ENCODE measurements at regions not wholly inside any gene's neighbourhood (a gene's known extent, or its start where the extent isn't known, plus 50 kb on each side); places are given as distances from the start of the nearest gene placed in this dataset.

- Mint-ChIP-seq H3K27ac (ENCODE audit: unreplicated experiment) (peak overlapping the region; percentile 30), H3K27me3 (ENCODE audit: low read depth, unreplicated experiment) (peaks cover 3% of the 10 kb centered on the region), H3K36me3 (ENCODE audit: low read depth, unreplicated experiment) (peaks cover 4% of the 10 kb centered on the region), H3K4me3 (ENCODE audit: unreplicated experiment) (no peak overlapping the region), H3K9me3 (ENCODE audit: unreplicated experiment) (peaks cover 2% of the 10 kb centered on the region), H3K4me1 (ENCODE audit: low read depth, unreplicated experiment) (peaks cover 37% of the 10 kb centered on the region)
- H3K4me3 ChIP-seq (ENCODE audit: insufficient read depth, low read depth, low read length): no peak overlapping the region
- TF ChIP-seq CTCF (IDR thresholded peaks at IDR 0.05; ENCODE audit: insufficient read depth, low read depth, low read length): no peak
- TF ChIP-seq EZH2 (IDR thresholded peaks at IDR 0.05; ENCODE audit: insufficient read depth, low read length): no peak
- H3K9me3 ChIP-seq (ENCODE audit: insufficient read depth, low read depth, low read length): no peaks in the 10 kb centered on the region
- peak overlapping the region; percentile 66 for H3K27ac ChIP-seq (ENCODE audit: low read depth, low read length)
- no peaks in the 10 kb centered on the region for H3K36me3 ChIP-seq (ENCODE audit: insufficient read depth, low read length)
- H3K9ac ChIP-seq (ENCODE audit: low read length): peak overlapping the region; percentile 62
- H3K79me2 ChIP-seq (ENCODE audit: insufficient read depth, low read length): no peaks in the 10 kb centered on the region
- H3K4me2 ChIP-seq (ENCODE audit: low read length): peak overlapping the region; percentile 66
- H3K4me1 ChIP-seq (ENCODE audit: insufficient read depth, low read length): peaks cover 36% of the 10 kb centered on the region
- FAIRE-seq: no peak
- peak overlapping the region; percentile 21 for H2AFZ ChIP-seq (ENCODE audit: low read depth, low read length)
- no peak for DNase-seq (ENCODE audit: low read depth)
- no peaks in the 10 kb centered on the region for H4K20me1 ChIP-seq (ENCODE audit: insufficient read depth, low read length)
- no peaks in the 10 kb centered on the region for H3K27me3 ChIP-seq (ENCODE audit: insufficient read depth, low read length)
Observed at GRCh38 chr9:90965226-90966030, 163.8 kb downstream of the SYK start.

- Mint-ChIP-seq H3K27me3 (ENCODE audit: low read depth, unreplicated experiment) (peaks cover 3% of the 10 kb centered on the region), H3K4me3 (ENCODE audit: unreplicated experiment) (no peak overlapping the region), H3K9me3 (ENCODE audit: unreplicated experiment) (peaks cover 2% of the 10 kb centered on the region), H3K36me3 (ENCODE audit: low read depth, unreplicated experiment) (peaks cover 4% of the 10 kb centered on the region), H3K4me1 (ENCODE audit: low read depth, unreplicated experiment) (peaks cover 37% of the 10 kb centered on the region), H3K27ac (ENCODE audit: unreplicated experiment) (peak overlapping the region; percentile 60)
- DNase-seq (ENCODE audit: low read depth) (no peak), FAIRE-seq (no peak)
- no peaks in the 10 kb centered on the region for H3K27me3 ChIP-seq (ENCODE audit: insufficient read depth, low read length)
- peak overlapping the region; percentile 62 for H3K9ac ChIP-seq (ENCODE audit: low read length)
- H3K27ac ChIP-seq (ENCODE audit: low read depth, low read length): peak overlapping the region; percentile 66
- H3K9me3 ChIP-seq (ENCODE audit: insufficient read depth, low read depth, low read length): no peaks in the 10 kb centered on the region
- H3K4me3 ChIP-seq (ENCODE audit: insufficient read depth, low read depth, low read length): no peak overlapping the region
- no peaks in the 10 kb centered on the region for H3K79me2 ChIP-seq (ENCODE audit: insufficient read depth, low read length)
- H4K20me1 ChIP-seq (ENCODE audit: insufficient read depth, low read length): no peaks in the 10 kb centered on the region
- no peak for TF ChIP-seq CTCF (IDR thresholded peaks at IDR 0.05; ENCODE audit: insufficient read depth, low read depth, low read length)
- H3K36me3 ChIP-seq (ENCODE audit: insufficient read depth, low read length): no peaks in the 10 kb centered on the region
- peaks cover 41% of the 10 kb centered on the region for H3K4me1 ChIP-seq (ENCODE audit: insufficient read depth, low read length)
- peak overlapping the region; percentile 66 for H3K4me2 ChIP-seq (ENCODE audit: low read length)
- H2AFZ ChIP-seq (ENCODE audit: low read depth, low read length): no peak overlapping the region
Observed at GRCh38 chr9:90966031-90966290, 164.3 kb downstream of the SYK start.

GRCh38 chr9:90966480-90967144, 165.0 kb downstream of the SYK start:
- Mint-ChIP-seq H3K9me3 (ENCODE audit: unreplicated experiment) (peaks cover 2% of the 10 kb centered on the region), H3K4me1 (ENCODE audit: low read depth, unreplicated experiment) (peaks cover 32% of the 10 kb centered on the region), H3K4me3 (ENCODE audit: unreplicated experiment) (no peak overlapping the region), H3K27me3 (ENCODE audit: low read depth, unreplicated experiment) (no peaks in the 10 kb centered on the region), H3K27ac (ENCODE audit: unreplicated experiment) (peak overlapping the region; percentile 60), H3K36me3 (ENCODE audit: low read depth, unreplicated experiment) (no peaks in the 10 kb centered on the region)
- Histone ChIP-seq H3K27ac (ENCODE audit: low read depth, low read length) (peak overlapping the region; percentile 66), H3K4me3 (ENCODE audit: insufficient read depth, low read depth, low read length) (no peak overlapping the region), H3K4me2 (ENCODE audit: low read length) (peak overlapping the region; percentile 66), H2AFZ (ENCODE audit: low read depth, low read length) (peak overlapping the region; percentile 6), H3K9ac (ENCODE audit: low read length) (peak overlapping the region; percentile 62), H3K79me2 (ENCODE audit: insufficient read depth, low read length) (no peaks in the 10 kb centered on the region), H3K27me3 (ENCODE audit: insufficient read depth, low read length) (no peaks in the 10 kb centered on the region), H3K36me3 (ENCODE audit: insufficient read depth, low read length) (no peaks in the 10 kb centered on the region), H4K20me1 (ENCODE audit: insufficient read depth, low read length) (no peaks in the 10 kb centered on the region), H3K4me1 (ENCODE audit: insufficient read depth, low read length) (peaks cover 39% of the 10 kb centered on the region), H3K9me3 (ENCODE audit: insufficient read depth, low read depth, low read length) (no peaks in the 10 kb centered on the region)
- peak; percentile 13 for FAIRE-seq
- no peak for TF ChIP-seq CTCF (IDR thresholded peaks at IDR 0.05; ENCODE audit: insufficient read depth, low read depth, low read length)
- no peak for TF ChIP-seq EZH2 (IDR thresholded peaks at IDR 0.05; ENCODE audit: insufficient read depth, low read length)
- DNase-seq (ENCODE audit: low read depth): peak; percentile 78

Measured in astrocyte (in vitro differentiated cells and primary cell).